Activated CD8-positive, alpha-beta memory T cell treated with anti-CD3 and anti-CD28 coated beads for 48 hours (primary cell): ENCODE measurements at regions not wholly inside any gene's neighbourhood (a gene's known extent, or its start where the extent isn't known, plus 50 kb on each side); places are given as distances from the start of the nearest gene placed in this dataset.

Experiments used
- DNase-seq, 3 experiments: peaks; one replicate each; pipeline ENCODE4 v3.0.0-alpha.2; 2020; ENCODE audit warnings: low read depth in 2 of 3, low spot score in 2 of 3

GRCh38 chr14:104355101-104356019 lies 217.0 kb downstream of the KIF26A start:
- DNase-seq = no peak

GRCh38 chr14:104356020-104356737 lies 217.8 kb downstream of the KIF26A start:
- DNase-seq = no peak

- no peak for DNase-seq
These were observed 218.6 kb downstream of the KIF26A start for GRCh38 chr14:104356738-104357688.

GRCh38 chr14:104357689-104358527 lies 219.5 kb downstream of the KIF26A start:
- no peak for DNase-seq

- DNase-seq = no peak
These were observed 220.3 kb downstream of the KIF26A start for GRCh38 chr14:104358528-104359300.

- DNase-seq = no peak
These were observed 220.1 kb upstream of the C14orf180 start for GRCh38 chr14:104359301-104359968.

GRCh38 chr14:104359969-104360442 lies 219.6 kb upstream of the C14orf180 start:
- DNase-seq = no peak

- DNase-seq = no peak
These were observed 219.1 kb upstream of the C14orf180 start for GRCh38 chr14:104360501-104360900.

GRCh38 chr14:104361101-104361591 lies 218.4 kb upstream of the C14orf180 start:
- no peak for DNase-seq

GRCh38 chr14:104361921-104362681 lies 217.5 kb upstream of the C14orf180 start:
- no peak for DNase-seq

- DNase-seq = no peak
These were observed 216.6 kb upstream of the C14orf180 start for GRCh38 chr14:104362761-104363605.

GRCh38 chr14:104363891-104364760 lies 215.4 kb upstream of the C14orf180 start:
- no peak for DNase-seq

GRCh38 chr14:104364830-104365229 lies 214.7 kb upstream of the C14orf180 start:
- no peak for DNase-seq

GRCh38 chr14:104366931-104367865 lies 212.4 kb upstream of the C14orf180 start:
- no peak for DNase-seq
